ENCODE measurements at regions not wholly inside any gene's neighbourhood (a gene's known extent, or its start where the extent isn't known, plus 50 kb on each side); places are given as distances from the start of the nearest gene placed in this dataset.

DNA sequence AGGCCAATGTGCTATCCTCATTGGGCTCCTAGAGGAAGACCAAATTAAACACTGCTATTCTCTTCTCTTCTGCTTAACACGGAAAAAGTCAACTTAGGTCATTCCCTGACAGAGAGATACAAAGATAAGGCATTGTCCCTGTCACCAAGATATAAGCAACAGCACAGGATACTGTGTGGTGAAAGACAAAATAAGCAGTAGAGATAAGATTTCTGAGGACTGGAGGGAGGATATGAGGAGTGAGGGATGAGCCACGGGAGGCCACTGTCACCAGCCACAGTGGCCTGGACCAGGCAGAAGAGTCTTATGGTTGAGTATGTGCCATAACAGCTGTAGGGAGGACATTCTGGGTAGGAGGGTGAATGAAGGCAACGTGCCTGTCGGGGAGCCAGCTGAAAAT lies 54.4 kb upstream of the SLC14A2 start:
- no peak overlapping the region for H3K4me3 Mint-ChIP-seq
- H3K27ac Mint-ChIP-seq, result no peak overlapping the region
- H3K4me1 Mint-ChIP-seq, result no peaks in the 10 kb centered on the region
- H3K27me3 Mint-ChIP-seq, result peaks cover 14% of the 10 kb centered on the region
- no peaks in the 10 kb centered on the region for H3K36me3 Mint-ChIP-seq (ENCODE audit: low read depth)
- H3K9me3 ChIP-seq (ENCODE audit: control insufficient read depth, low read length, poor library complexity, severe bottlenecking), result no peaks in the 10 kb centered on the region
- no peak for DNase-seq
- ATAC-seq, result no peak

DNA sequence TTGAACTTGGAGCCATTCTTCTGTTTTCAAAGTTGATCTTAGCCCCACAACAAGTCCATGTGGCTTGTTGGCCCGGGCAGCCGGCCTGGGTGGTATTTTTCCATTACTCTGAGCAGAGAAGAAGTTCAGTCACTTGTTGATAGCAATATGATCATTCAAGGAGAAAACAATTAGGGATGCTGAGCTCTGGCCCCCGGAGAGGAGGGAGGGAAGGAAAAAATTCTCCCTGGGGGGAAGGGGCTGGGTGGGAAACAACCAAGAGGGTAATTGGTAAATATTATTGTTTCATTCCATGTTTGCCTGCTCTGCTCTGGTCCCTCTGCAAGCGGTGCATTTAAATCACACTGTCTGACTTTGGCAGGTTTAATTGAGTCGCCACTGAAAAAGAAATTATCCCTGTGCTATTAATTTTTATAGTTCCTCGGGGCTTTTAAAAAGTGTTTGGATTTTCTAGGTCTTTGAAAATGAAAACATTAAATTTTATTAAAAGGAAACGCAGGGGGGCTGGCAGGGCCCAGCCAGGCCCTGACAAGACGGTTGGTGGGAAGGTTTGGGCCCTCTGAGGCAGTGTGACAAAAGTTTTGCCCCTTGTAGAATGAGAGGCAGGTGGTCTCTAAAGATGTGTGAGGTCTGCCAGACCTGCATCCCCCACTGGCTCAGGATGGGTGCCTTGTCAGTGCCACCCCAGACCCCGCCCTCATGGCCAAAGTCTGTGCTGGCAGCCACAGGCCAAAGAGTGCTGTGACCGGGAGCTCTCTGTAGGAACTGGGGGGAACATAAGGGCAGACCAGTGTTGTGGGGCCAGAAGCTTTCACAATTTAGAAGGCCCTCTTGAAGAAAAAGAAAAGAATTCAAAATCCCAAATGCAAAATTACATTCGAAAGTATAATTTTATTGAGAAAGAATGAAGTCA lies 52.5 kb upstream of the SLC14A2 start:
- H3K4me3 Mint-ChIP-seq, result no peak overlapping the region

GRCh38 chr18:45565280-45565970 lies 49.9 kb upstream of the SLC14A2 start:
- Mint-ChIP-seq H3K4me1 (no peaks in the 10 kb centered on the region), H3K4me3 (no peak overlapping the region), H3K36me3 (ENCODE audit: low read depth) (no peaks in the 10 kb centered on the region), H3K27ac (no peak overlapping the region), H3K27me3 (peaks cover 37% of the 10 kb centered on the region)
- ATAC-seq (no peak), DNase-seq (no peak)
- H3K9me3 ChIP-seq (ENCODE audit: control insufficient read depth, low read length, poor library complexity, severe bottlenecking), result no peaks in the 10 kb centered on the region

More for the DNA sequence above, 52.5 kb upstream of the SLC14A2 start:
- H3K9me3 ChIP-seq (ENCODE audit: control insufficient read depth, low read length, poor library complexity, severe bottlenecking), result no peaks in the 10 kb centered on the region
- Mint-ChIP-seq H3K36me3 (ENCODE audit: low read depth) (no peaks in the 10 kb centered on the region), H3K27ac (no peak overlapping the region), H3K4me1 (no peaks in the 10 kb centered on the region), H3K27me3 (peaks cover 31% of the 10 kb centered on the region)
- no peak for DNase-seq
- no peak for ATAC-seq
